GM12872 (cell line): ENCODE measurements at regions not wholly inside any gene's neighbourhood (a gene's known extent, or its start where the extent isn't known, plus 50 kb on each side); places are given as distances from the start of the nearest gene placed in this dataset.

ENCODE experiments used
- TF ChIP-seq, protein P1 (sequence below): IDR thresholded peaks from 3 replicates; pipeline ENCODE4 v1.5.1; 2011; ENCODE audit warnings: low read depth, mild to moderate bottlenecking, low read length, moderate library complexity; ENCODE audit not compliant: insufficient read depth

DNA sequence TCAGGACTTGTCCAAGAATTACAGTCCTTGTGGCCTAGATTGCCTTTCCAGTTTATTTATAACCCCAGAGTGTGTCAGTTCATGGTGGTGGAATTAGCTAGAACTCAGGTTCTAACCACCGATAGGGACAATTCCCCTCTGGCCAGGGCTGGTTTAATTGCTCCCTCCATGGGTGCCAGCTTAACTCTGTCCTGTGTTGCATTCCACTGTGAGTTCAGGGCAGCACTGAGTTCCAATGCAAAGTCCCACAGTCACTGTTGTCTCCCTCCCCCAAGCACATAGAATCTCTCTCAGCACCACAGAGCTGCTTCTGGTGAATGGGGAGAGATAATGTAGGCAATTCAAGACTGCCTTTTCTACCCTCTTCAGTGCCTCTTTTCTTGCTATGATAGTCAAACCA lies 82.5 kb upstream of the TNFRSF21 start:
- TF ChIP-seq, protein P1, sequence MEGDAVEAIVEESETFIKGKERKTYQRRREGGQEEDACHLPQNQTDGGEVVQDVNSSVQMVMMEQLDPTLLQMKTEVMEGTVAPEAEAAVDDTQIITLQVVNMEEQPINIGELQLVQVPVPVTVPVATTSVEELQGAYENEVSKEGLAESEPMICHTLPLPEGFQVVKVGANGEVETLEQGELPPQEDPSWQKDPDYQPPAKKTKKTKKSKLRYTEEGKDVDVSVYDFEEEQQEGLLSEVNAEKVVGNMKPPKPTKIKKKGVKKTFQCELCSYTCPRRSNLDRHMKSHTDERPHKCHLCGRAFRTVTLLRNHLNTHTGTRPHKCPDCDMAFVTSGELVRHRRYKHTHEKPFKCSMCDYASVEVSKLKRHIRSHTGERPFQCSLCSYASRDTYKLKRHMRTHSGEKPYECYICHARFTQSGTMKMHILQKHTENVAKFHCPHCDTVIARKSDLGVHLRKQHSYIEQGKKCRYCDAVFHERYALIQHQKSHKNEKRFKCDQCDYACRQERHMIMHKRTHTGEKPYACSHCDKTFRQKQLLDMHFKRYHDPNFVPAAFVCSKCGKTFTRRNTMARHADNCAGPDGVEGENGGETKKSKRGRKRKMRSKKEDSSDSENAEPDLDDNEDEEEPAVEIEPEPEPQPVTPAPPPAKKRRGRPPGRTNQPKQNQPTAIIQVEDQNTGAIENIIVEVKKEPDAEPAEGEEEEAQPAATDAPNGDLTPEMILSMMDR, result no peak

- TF ChIP-seq, protein P1, result no peak
These were observed 81.1 kb upstream of the CD2AP start for GRCh38 chr6:47396401-47397069.

DNA sequence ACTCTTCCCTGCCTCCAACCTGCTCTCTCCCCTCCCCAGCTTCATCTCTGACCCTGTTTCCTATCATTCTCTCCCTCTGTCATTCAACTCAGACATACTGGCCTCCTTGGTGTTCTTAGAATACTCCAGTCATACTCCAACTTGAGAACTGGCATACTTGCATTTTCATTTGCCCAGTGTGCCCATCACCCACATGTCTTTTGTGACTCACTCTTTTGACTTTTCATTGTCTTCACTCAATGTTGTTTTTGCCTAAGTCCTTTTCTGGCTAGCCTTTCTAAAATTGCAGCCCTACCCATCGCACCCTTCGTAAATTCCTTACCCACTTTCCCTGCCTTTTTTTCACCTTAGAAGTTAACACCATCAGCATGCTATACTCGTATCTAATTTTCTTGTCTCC lies 77.0 kb upstream of the CD2AP start:
- TF ChIP-seq, protein P1, result no peak

- TF ChIP-seq, protein P1, result no peak
These were observed 75.5 kb upstream of the CD2AP start for GRCh38 chr6:47402081-47402480.

DNA sequence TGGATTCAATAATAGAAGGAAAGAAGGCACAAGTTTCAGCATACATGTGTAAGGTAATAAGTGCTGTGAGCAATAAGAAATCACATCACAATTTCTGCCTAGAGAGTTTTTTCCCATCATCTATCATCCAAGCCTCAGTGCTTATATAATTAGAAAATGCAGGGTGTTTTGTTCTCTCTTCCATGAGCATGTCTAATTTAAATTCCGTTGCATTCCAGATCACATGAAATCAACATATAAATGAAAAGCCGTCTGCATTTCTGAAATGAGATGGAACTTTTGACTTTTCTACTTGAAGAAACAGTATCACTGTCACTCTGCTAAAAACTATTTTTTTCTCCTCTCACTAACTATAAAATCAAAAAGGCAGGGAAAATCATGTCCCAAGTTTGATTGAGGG lies 74.5 kb upstream of the CD2AP start:
- TF ChIP-seq, protein P1, result no peak

DNA sequence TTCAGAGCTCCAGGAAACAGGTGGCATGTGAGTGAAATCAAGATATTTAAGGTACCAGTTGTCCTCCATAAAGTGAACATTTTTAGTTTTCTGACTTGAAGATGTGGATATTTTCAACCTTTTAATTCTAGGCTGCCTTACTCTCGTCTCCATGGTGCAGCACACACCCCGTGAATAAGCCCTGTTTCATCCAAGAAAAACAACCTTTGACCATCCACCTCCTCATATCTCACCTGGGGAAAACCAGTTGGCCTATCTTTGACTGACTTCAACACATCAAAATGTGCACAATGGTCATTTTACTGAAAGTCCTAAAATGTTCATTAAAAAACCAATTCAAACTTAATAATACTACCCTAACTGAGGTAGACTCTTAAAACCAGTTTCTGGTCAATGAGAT lies 73.8 kb upstream of the CD2AP start:
- TF ChIP-seq, protein P1, result no peak

DNA sequence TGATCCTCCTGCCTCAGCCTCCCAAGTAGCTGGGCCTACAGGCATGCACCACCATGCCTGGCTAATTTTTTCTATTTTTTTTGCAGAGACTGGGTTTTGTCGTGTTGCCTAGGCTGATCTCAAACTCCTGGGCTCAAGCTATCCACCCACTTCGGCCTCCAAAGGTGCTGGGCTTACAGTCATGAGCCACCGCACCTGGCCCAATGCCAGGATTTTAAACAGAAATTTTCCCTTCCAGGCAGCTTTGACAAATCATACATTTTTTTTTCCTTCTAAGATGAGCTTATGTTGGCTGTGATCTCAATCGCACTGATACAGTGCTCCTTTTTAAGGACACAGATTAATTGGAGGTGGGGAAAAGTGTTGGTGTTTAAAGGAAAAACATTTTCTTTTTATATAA lies 73.2 kb upstream of the CD2AP start:
- TF ChIP-seq, protein P1, result no peak

DNA sequence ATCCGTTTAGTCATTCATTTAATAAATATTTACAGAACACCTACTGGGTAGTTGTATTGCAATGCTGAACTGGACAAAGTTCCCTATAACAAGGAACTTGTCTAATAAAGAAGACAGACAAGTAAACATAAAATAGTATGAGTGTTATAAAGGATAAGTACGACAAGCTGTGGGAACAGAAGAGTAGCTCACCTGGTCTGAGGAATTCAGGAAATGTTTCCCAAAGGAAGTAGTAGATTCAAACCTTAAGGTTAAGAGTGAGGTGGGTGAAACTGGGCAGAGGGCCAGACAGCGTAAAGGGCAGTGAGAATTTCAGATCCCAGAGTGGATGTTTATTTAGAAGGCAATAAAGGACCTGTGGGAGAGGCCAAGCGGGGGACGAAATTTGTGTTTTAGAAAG lies 72.3 kb upstream of the CD2AP start:
- TF ChIP-seq, protein P1, result no peak
